NCI-H1092 treated with DMSO at 0.1 percent for 48 hours (cell line): ENCODE measurements at regions not wholly inside any gene's neighbourhood (a gene's known extent, or its start where the extent isn't known, plus 50 kb on each side); places are given as distances from the start of the nearest gene placed in this dataset.

ENCODE experiments used
- DNase-seq: peaks from one replicate; lab custom pipeline; 2025; lab: John Stamatoyannopoulos, UW

DNA sequence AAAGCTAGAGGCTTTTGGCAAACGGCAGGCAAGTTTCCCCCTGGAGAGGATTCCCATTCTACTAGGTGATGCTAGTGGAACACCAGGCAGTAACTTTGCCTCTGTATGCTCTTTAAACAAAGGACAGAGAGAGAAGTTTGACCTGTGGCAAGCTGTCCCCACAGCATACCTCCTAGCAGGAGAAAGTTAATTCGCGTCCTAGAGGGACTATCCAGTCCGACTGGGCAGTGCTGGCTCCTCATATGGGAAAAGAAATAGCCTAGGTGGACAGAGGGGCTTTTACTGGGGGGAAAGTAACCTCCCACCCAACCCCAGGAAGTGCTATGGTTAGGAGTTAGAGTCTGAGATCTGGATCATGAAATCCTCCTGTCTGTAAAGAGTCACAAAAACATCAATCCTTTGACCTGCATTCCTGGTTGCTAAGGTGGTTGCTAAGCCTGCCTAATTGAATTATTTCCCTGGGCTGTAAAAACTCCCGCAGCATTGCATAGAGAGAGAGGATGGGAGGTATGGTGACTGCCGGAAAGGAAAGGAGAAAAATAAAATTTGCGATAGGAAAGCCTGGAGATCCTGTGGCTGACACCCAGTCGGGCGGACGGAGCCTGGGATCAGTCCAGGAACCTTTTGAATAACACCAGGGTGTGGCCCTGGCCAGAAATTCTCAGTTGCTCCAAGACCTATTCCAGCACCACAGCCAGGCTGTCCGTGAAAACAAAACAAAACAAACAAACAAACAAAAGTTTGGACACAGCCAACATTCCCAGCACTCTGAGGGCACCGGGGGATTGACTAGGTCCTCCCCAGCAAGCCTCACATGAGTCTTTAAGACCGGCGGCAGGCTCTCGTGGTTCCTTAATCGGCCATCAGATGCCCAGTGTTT lies 67.7 kb upstream of the ATP11B start:
- no peak for DNase-seq

DNA sequence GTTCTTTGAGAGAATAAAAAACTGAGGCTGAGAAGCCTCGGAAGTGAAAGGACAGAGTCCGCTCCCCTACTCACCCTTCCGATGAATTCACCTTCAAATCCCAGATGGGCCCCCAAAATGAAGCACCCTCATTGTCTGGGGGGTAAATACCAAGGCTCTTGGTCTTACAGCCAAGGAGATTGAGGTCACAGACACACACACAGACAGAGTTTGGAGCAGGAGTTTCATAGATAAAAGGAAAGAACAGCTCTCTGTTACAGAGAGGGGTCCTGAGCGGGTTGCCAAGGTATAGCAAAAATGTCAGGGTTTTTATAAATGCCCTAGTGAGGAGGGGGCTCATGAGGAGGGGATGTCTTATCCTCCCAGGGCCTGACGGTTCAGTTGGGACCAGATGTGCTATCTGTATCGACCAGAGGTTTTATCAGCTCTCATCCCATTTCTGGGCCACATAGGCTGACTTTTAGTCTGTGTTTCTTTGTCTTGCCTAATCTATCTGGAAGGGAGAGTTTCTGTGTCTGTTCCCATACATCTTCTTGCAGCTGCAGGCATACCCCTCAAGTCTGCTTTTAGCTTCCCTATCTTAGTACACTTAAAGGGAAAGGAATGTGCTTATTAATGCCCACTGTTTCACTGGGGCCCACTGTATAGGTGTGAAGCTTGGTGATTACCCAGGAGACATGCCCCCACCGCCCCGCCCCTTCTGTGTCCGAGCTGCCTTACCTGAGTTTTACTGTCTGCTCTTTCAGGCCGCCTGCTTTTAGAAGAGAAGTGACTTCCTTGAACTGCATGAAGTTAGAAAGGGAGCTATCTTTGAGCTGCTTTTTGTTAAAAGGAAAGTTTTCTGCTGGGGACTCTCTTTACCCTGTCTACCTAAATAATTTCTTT lies 66.8 kb upstream of the ATP11B start:
- DNase-seq, result no peak

DNA sequence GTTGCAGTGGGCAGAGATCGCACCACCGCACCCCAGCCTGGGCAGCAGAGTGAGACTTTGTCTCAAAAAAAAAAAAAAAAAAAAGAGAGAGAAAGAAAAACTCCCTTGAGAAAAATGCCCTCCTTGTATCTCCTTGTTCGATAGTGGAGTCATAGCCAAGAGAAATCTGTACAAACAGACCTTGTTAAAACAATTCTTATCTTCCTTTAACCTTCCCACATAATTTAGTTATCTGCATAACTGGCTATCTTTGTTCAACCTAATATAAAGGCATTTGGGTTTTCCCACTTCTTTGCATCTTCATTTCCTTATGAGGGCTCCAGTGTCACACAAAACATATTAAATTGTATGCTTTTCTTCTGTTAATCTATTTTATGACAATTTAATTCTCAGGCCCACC lies 65.1 kb upstream of the ATP11B start:
- no peak for DNase-seq

DNA sequence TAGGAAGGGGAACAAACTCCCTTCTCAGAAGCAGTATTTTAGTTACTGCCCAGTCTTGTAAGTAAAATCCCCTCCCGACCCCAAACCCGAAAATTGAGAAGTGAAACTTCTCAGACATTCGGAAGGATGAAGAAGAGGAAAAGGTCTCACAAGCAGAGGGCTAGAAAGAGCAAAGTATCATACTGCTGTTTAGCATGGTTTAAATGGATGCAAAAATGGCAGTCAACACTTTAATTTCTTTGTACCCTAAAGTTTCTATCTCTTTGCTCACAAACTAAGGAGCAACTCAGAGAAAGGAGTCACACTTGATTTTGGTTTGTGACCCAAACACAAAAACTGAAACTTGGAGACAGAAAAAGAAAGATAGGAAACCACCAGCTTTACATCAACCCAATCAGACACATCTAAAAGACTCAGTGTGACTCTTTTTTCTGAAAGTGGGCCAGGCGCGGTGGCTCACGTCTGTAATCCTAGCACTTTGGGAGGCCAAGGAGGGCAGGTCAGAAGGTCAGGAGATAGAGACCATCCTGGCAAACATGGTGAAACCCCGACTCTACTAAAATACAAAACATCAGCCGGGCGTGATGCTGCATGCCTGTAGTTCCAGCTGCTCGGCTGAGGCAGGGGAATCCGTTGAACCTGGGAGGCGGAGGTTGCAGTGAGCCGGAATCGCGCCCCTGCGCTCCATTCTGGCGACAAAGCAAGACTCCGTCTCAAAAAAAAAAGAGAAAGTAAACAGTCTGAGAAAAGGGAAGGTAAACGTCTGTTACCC lies 63.2 kb upstream of the ATP11B start:
- DNase-seq, result no peak

DNA sequence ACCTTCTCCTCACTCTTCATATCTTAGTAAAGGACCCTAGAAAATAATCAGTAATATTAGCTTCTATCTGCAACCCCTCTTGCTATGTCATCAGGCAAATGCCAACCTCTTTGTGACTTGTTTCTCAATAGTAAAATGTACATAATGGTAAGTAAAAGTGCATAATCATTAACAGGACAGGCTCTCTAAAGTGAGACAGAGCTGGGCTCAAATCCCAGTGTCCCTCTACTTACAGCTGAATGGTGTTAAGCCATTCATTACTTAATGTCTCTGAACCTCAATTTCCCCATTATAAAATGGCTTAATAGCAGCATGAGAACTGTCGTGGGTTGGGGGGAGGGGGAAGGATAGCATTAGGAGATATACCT lies 62.6 kb upstream of the ATP11B start:
- no peak for DNase-seq

DNA sequence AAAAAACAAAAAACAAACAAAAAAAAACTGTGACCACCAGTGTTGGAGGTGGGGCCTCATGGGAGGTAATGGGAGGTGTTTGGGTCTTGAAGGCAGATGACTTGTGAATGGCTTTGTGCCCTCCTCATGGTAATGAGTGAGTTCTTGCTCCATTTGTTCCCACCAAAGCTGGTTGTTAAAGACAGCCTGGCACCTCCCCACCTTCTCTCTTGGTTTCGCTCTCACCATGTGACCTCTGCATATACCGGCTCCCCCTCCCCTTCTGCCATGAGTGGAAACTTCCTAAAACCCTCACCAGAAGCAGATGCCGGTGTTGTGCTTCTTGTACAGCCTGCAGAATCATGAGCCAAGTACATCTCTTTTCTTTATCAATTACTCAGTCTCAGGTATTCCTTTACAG lies 61.5 kb upstream of the ATP11B start:
- DNase-seq, result no peak

DNA sequence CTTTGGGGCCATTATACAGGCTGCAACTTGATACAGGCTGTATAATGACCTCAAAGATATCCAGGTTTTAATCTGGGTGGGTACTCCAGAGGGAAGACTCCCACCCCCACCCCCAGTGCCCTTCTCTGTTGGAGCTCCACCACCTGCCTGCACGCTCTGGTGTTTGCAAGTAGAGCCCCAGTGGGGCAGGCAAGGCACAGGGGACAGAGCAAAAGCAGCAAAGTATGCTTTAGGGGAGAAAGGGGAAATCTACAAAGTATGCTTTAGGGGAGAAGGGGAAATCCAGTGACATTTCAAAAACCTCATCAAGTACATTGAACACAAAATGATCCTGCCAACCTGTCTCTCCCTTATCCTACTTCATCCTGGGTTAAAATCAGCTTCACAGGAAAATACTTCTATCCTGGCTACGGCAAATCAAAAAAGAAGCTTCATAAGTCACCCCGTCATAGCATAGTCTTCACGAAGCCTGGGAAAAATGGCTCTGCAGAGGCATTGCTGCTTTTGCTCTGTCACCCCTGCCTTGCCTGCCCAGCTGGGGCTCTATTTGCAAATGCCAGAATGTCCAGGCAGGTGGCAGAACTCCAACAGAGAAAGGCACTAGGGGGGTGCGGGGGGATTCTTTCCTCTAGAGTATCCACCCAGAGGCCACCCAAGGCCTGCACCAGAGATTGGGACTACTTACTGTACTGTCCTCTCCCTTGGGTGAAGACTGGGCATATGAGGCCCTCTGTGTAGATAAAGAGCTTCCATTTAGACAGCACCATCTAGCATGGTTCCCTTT lies 60.9 kb upstream of the ATP11B start:
- no peak for DNase-seq

DNA sequence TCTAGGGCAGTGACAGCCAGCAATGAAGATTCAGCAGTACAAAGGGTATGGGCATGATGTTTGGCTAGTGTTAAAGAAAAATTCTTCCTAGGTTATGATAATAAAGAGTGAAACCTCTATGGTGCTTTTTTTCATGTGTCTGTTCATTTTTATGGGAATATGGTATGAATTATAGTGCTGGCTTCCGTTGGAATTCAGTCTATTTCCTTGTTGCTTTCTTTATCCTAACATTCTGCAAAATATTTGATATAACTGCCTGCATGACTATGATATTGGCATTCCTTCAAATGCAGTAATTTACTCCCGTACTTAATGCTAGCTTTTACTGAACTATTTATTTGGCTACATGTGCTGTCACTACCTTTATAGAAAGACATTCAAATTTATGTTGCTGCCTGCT lies 57.6 kb upstream of the ATP11B start:
- no peak for DNase-seq

DNA sequence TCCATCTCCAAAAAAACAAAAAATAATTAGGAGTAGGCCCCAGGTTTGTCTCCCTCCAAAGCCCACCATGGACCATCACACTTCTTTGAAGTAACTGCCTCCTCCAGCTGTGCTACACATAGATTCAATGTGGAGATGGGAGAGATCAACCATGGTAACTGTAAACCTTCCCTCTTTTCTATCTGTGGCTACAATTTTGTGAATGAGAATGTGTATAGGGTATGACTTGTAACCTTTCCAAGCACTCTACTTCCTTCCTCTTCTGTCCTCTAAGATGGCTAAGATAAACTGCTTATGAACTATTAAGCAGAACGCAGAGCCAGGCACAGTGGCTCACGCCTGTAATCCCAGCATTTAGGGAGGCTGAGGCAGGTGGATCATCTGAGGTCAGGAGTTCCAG lies 55.5 kb upstream of the ATP11B start:
- no peak for DNase-seq

DNA sequence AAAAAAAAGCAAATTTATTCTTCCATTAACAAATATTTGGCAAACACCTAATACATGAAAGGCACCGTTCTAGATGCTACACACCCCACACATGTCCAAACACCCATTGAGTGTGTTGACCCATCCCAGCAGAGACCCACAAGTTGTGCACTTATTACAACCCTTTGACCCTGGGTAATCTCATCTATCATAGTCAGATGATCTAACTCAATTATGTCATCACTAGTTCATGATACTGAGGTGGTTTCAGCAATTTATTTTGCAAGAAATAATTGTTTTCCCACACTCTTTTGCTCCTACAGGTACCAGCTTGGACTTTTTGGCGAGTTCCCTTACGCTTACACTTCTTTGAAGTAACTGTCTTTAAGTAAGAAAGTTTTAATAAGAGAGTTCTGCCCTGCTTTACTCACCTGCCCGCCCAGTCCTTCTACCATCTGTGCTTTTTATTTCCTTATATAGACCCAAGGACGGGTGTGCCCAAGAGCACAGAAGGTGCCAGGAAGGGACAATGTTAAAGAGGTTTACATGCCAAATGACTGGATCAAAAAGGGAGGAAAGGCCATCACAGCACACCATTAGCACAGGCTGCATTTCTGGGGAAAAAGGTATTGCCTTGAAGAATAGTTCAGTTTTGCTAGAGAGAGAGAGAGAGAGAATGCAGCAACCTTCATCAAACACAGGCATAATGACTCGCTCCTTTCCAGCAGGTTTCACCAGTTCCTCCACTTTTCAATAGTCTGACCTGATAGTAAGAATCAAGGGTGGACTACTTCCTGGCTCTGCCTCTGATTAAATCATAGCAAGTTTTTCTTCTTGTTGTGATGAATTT lies 54.5 kb upstream of the ATP11B start:
- no peak for DNase-seq

DNA sequence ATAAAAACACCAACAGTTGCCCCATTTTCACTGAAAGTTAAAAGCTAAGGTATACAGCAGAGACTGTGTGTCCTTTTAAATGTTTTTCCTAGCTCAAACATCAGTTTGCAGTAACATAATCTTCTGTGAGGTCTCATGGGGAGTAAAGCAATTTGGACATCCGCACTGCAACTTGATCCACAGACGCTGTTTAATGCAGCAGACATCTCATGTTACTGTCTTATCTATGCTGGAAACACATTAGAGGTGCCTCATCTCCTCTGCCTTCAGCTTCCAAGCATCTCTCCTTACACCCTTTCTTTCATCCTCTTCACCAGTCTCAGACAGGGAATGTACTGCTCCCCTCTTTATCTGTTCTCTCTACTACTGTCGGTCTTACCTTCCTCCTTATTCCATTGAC lies 53.7 kb upstream of the ATP11B start:
- DNase-seq, result no peak

DNA sequence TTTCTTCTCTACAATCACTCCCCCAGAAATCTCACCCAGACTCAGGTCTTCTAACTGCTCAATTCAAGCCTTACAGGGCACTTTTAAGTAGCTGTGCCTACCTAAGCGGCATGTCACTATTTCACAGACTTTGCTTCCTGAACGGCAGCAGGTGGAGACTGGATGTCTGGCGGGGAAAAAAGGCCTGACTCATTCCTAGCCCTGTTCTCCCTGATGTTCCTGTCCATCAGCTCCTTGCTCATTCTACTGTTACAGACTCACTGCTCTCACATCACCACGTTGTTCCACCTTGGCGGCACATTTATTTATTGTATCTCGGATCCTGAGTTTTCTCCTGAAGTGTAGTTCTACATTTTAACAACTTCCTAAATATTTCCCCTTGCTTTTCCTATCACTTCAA lies 52.6 kb upstream of the ATP11B start:
- no peak for DNase-seq

DNA sequence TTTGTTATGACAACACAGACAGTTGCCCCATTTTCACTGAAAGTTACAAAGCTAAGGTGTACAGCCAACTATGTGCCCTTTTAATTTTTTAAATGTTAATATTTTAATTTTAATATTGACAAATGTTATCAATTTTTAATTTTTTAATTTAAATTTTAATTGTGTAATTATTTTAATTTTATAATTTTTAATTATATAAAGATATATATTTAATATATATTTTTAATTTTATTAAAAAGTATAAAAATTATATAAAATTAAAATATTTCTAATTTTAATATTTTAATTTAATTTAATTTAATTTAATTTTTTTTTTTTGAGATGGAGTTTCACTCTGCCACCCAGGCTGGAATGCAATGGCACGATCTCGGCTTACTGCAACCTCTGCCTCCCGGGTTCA lies 52.1 kb upstream of the ATP11B start:
- DNase-seq, result no peak
